8988T (cell line): ENCODE measurements at regions not wholly inside any gene's neighbourhood (a gene's known extent, or its start where the extent isn't known, plus 50 kb on each side); places are given as distances from the start of the nearest gene placed in this dataset.

Experiments used
- DNase-seq: peaks from one replicate; pipeline ENCODE4 v3.0.0; 2011

DNA sequence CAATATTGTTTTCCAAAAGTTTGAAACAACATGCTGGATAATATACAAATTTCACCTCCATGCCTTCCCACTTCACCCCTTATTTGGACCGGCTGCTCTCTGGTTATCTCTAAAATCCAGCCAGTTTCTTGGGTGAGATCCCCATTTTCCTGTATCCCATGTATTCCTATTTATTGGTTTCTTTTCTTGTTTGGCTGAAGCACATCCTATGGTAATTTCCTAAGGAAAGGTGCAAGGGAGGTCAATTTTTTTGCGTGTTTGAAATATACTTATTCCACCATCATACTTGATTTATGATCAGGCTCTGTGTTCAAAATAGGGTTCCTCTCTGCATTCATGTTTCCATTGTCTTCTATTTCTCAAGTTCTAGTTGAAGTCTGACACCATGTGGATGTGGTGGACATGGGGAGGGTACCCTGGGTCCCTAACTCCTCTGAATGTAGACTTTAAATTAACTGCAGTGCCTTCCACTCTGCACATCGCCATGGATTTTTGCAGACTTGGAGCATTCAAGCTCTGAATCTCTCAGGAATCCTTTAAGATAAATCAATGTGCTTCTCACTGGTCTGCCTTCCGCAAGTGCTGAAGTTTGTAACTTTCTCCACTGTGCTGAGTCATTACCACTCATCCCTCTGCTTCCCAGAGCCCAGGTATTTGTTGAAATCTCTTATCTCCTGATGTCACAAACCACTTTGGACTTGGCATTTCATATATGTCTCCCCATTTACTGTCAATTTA, 52.1 kb upstream of the TLE3 start:
- DNase-seq, result no peak

DNA sequence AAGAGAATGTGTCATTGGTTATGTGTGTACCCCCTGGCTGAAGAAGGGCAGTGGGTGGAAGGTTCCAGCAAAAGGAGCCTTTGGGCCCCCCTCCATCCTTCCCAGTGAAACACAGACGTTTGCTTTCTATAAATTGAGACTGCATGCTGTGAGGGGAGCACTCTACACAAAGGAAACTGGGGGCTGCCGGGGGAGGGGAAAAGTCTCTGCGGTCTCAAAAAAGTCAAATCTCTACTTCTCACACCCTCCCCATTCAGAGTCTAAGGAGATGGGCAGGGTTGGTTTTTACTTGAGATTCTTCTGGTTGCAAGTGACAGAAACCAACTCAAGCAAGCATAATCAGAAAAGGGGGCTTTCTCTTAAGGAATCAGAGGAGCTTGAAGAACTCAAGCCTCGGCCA, 50.1 kb upstream of the TLE3 start:
- no peak for DNase-seq
